ENCODE measurements at regions not wholly inside any gene's neighbourhood (a gene's known extent, or its start where the extent isn't known, plus 50 kb on each side); places are given as distances from the start of the nearest gene placed in this dataset.

DNA sequence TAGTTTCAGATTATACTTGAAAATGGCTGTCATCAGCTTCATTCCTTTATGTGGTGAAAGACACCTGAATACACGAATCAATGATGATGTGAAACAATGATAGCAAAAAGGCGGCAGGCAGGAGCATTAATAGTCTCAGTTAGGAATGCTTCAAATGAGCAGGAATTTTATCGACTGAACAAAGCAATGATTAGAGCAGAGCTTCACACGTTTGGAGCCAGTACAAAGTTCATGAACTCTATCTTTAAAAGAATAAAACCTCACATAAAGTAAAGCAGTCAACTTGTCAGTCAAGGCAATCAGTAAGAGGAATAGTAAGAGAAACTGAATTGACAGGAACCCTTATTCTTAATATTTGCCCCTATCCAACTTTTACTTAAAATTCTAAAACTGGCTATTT, 78.4 kb upstream of the SERTAD2 start:
- no peak for TF ChIP-seq POLR2A (IDR thresholded peaks at IDR 0.05)
- TF ChIP-seq, protein P1, sequence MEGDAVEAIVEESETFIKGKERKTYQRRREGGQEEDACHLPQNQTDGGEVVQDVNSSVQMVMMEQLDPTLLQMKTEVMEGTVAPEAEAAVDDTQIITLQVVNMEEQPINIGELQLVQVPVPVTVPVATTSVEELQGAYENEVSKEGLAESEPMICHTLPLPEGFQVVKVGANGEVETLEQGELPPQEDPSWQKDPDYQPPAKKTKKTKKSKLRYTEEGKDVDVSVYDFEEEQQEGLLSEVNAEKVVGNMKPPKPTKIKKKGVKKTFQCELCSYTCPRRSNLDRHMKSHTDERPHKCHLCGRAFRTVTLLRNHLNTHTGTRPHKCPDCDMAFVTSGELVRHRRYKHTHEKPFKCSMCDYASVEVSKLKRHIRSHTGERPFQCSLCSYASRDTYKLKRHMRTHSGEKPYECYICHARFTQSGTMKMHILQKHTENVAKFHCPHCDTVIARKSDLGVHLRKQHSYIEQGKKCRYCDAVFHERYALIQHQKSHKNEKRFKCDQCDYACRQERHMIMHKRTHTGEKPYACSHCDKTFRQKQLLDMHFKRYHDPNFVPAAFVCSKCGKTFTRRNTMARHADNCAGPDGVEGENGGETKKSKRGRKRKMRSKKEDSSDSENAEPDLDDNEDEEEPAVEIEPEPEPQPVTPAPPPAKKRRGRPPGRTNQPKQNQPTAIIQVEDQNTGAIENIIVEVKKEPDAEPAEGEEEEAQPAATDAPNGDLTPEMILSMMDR (IDR thresholded peaks at IDR 0.05): no peak
